HEK293T (cell line): ENCODE measurements at regions not wholly inside any gene's neighbourhood (a gene's known extent, or its start where the extent isn't known, plus 50 kb on each side); places are given as distances from the start of the nearest gene placed in this dataset.

Source experiments
- CTCF ChIA-PET: fragments of 350-600 bp; formaldehyde crosslinking; extraction: SDS; loops from one replicate; lab custom pipeline; 2021; ENCODE audit warnings: antibody characterized with exemption, inconsistent platforms; lab: Yijun Ruan, JAX
- POLR2A ChIA-PET: fragments of 350-600 bp; formaldehyde crosslinking; extraction: SDS; loops from one replicate; lab custom pipeline; 2020; ENCODE audit warnings: antibody characterized with exemption, inconsistent platforms; lab: Yijun Ruan, JAX
- DNase-seq: peaks from one replicate; pipeline ENCODE4 v3.0.0; 2012; ENCODE audit warnings: mixed read lengths; ENCODE audit errors: extremely low spot score
- ARNT ChIP-seq: fragments of 450-650 bp; IDR thresholded peaks from 2 replicates; pipeline ENCODE4 v1.6.1; 2017; ENCODE audit warnings: mild to moderate bottlenecking
- BHLHE40 ChIP-seq: fragments of 450-650 bp; IDR thresholded peaks from 2 replicates; pipeline ENCODE4 v1.6.1; 2016; ENCODE audit warnings: mild to moderate bottlenecking, moderate library complexity, borderline replicate concordance
- CTBP1 ChIP-seq: fragments of 450-650 bp; IDR thresholded peaks from 2 replicates; pipeline ENCODE4 v1.6.1; 2016; ENCODE audit warnings: borderline replicate concordance
- ELF4 ChIP-seq: fragments of 450-650 bp; IDR thresholded peaks from 2 replicates; pipeline ENCODE4 v1.6.1; 2017; ENCODE audit warnings: antibody characterized with exemption
- FOXA1 ChIP-seq: fragments of 450-650 bp; IDR thresholded peaks from 2 replicates; pipeline ENCODE4 v1.6.1; 2016; ENCODE audit warnings: mild to moderate bottlenecking
- FOXK2 ChIP-seq: fragments of 450-650 bp; IDR thresholded peaks from 2 replicates; pipeline ENCODE4 v1.6.1; 2016; ENCODE audit warnings: mild to moderate bottlenecking
- FOXM1 ChIP-seq: fragments of 450-650 bp; IDR thresholded peaks from 2 replicates; pipeline ENCODE4 v1.6.1; 2017; ENCODE audit warnings: mild to moderate bottlenecking, borderline replicate concordance
- HDGF ChIP-seq: fragments of 450-650 bp; IDR thresholded peaks from 2 replicates; pipeline ENCODE4 v1.6.1; 2017; ENCODE audit warnings: antibody characterized with exemption, borderline replicate concordance
- L3MBTL2 ChIP-seq: fragments of 450-650 bp; conservative IDR thresholded peaks from 2 replicates; pipeline ENCODE4 v1.6.1; 2016; ENCODE audit warnings: mild to moderate bottlenecking
- LEF1 ChIP-seq: fragments of 450-650 bp; IDR thresholded peaks from 2 replicates; pipeline ENCODE4 v1.6.1; 2017; ENCODE audit warnings: mild to moderate bottlenecking, borderline replicate concordance
- NFRKB ChIP-seq: fragments of 450-650 bp; IDR thresholded peaks from 2 replicates; pipeline ENCODE4 v1.6.1; 2016; ENCODE audit warnings: mild to moderate bottlenecking, moderate library complexity
- SP1 ChIP-seq: fragments of 450-650 bp; IDR thresholded peaks from 2 replicates; pipeline ENCODE4 v1.6.1; 2017
- SUZ12 ChIP-seq: fragments of 450-650 bp; IDR thresholded peaks from 2 replicates; pipeline ENCODE4 v1.6.1; 2016; ENCODE audit warnings: mild to moderate bottlenecking
- TARDBP ChIP-seq: fragments of 450-650 bp; IDR thresholded peaks from 2 replicates; pipeline ENCODE4 v1.6.1; 2016
- ZNF384 ChIP-seq: fragments of 450-650 bp; IDR thresholded peaks from 2 replicates; pipeline ENCODE4 v1.6.1; 2016
- TF ChIP-seq, protein P1 (sequence below): fragments of 450-650 bp; IDR thresholded peaks from 2 replicates; pipeline ENCODE4 v1.6.1; 2016

DNA sequence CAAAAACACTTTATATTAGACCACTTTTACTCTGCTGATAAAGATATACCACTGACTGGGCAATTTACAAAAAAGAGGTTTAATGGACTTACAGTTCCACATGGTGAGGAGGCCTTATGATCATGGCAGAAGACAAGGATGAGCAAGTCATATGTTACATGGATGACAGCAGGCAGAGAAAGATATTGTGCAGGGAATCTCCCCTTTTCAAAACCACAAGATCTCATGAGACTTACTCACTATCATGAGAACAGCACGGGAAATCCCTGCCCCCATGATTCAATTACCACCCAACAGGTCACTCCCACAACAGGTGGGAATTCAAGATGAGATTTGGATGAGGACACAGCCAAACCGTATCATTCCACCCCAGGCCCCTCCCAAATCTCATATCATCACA lies 1383.8 kb upstream of the MAP3K7 start:
- ChIA-PET POLR2A (no interaction called here), CTCF (no interaction called here)
- DNase-seq: no peak

DNA sequence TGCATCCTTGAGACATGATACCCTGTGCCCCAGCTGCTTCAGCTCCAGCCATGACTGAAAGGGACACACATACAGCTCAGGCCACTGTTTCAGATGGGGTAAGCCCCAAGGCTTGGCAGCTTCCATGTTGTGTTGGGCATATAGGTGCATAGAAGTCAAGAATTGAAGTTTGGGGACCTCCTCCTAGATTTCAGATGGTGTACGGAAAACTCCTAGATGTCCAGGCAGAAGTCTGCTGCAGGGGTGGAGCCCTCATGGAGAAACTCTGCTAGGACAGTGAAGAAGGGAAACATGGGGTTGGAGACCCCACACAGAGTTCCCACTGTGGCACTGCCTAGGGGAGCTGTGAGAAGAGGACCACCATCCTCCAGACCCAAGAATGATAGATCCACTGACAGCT lies 1379.0 kb upstream of the MAP3K7 start:
- no peak for DNase-seq
- CTCF ChIA-PET: no interaction called here
- no peak for TF ChIP-seq FOXK2
- no peak for TF ChIP-seq LEF1
- POLR2A ChIA-PET: no interaction called here

More for the DNA sequence above, 1383.8 kb upstream of the MAP3K7 start:
- no peak for TF ChIP-seq SP1
- TF ChIP-seq SUZ12: no peak
- TF ChIP-seq BHLHE40: no peak

DNA sequence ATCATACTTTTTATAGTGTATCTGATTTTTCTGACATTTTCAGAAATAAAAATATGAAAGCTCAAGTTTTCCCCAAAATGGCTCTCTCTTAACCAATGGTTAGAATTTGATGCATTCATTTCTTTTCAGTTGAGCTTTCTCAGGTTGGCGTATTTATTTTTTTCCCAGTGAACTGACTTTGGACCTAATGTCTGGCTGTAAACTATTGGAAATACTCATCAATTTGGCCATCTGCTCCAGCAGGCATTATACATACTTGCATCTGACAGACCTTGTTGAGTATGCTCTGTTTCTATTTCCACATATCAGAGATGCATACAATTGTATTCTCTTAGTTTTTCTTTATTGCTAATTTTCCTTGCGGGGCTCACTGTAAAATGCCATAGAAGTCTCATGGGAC lies 1374.8 kb upstream of the MAP3K7 start:
- ChIA-PET CTCF (interaction anchor here (0.7 kb wide), 1 partner anchor 1311 kb away, joined by 3 read pairs; no protein-coding TSS in a partner anchor), POLR2A (no interaction called here)
- DNase-seq: no peak
- TF ChIP-seq HDGF (no peak), ARNT (no peak), BHLHE40 (no peak)

DNA sequence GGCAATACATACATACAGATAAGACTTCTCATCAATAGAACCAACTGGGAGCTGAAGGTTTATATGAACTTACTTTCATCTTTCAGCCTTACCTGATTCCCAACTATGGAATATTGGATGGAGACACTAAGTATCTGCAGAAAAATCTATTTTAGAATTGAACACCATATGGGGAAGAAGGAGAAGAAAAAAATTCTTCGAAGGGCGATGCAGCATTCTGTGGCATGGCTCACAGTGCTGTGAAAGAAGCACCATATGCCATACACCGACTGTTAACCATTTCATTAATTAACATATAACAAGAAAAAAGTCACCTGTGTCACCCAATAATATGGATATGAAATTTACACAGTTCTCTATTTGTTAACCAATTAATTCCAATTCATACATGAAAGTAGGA lies 1374.4 kb upstream of the MAP3K7 start:
- ChIA-PET POLR2A (no interaction called here), CTCF (no interaction called here)

DNA sequence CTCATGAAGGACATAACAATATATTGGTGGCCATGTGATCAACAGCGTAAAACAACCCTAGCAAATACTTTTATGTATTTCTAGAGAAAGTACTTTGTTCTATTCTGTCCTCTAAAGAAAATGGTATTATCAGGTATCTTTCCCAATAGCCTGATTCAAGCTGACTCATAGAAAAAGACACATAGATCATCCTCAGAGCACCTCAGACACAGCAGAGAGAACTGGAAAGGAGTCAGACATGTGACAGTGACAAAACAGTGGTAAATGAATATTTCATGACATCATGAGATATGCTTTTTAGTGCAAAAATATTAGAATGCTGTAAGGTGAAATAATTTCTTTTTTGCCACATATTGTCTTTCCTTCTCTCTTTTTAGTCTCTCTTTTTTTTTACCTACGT lies 1355.0 kb upstream of the MAP3K7 start:
- POLR2A ChIA-PET: no interaction called here
- CTCF ChIA-PET: no interaction called here
- TF ChIP-seq LEF1 (no peak), BHLHE40 (no peak), SUZ12 (no peak), ELF4 (no peak), SP1 (no peak), FOXM1 (no peak), CTBP1 (no peak), ZNF384 (no peak), TARDBP (no peak)
- no peak for DNase-seq

More for the DNA sequence above, 1374.4 kb upstream of the MAP3K7 start:
- no peak for DNase-seq
- TF ChIP-seq TARDBP (no peak), FOXK2 (no peak), SUZ12 (no peak), L3MBTL2 (no peak), BHLHE40 (no peak)

DNA sequence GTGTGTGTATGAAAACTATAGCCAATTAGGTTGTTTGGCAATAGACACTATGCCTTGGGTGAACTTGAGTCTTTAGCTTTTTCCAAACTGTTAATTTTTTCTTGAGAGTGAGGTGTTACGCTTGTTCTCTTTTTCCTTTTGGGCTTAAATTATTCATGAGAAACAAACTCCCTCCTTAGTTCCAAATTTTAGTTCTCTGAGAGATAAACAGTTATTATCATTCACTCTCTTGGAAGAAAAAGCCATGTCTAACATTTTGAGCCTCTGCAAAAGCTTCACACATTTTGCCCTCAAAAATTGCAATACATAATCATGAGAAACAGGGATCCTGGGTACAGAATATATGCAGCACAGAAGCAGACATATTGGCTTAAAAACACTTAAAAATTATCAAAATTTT lies 1353.9 kb upstream of the MAP3K7 start:
- TF ChIP-seq L3MBTL2 (no peak), TARDBP (no peak), ELF4 (no peak), LEF1 (no peak), HDGF (no peak), SUZ12 (no peak)
- TF ChIP-seq, protein P1, sequence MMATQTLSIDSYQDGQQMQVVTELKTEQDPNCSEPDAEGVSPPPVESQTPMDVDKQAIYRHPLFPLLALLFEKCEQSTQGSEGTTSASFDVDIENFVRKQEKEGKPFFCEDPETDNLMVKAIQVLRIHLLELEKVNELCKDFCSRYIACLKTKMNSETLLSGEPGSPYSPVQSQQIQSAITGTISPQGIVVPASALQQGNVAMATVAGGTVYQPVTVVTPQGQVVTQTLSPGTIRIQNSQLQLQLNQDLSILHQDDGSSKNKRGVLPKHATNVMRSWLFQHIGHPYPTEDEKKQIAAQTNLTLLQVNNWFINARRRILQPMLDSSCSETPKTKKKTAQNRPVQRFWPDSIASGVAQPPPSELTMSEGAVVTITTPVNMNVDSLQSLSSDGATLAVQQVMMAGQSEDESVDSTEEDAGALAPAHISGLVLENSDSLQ: no peak
- CTCF ChIA-PET: no interaction called here
- POLR2A ChIA-PET: no interaction called here
- no peak for DNase-seq

DNA sequence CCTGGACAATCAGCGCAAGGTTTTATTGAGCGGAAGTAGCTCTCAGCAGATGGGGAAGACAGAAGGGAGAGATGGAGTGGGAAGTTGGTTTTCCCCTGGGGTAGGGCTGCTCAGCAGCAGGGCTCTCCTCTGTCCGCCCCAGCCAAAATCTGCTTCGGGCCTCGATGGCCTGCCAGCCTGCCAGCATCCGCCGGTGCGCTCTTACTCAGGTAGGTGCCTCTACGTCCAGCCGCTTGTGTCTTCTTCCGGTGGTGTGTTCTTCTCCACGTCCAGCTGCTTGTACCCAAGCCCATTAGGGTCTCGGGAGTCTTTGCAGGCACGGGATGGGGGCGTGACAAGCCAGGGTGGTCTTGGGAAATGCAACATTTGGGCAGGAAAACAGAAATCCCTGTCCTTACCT lies 1340.0 kb upstream of the MAP3K7 start:
- POLR2A ChIA-PET: no interaction called here
- TF ChIP-seq, protein P1: no peak
- TF ChIP-seq FOXK2 (no peak), SUZ12 (no peak), FOXA1 (no peak), HDGF (no peak), CTBP1 (no peak), LEF1 (no peak), L3MBTL2 (no peak), BHLHE40 (no peak), ARNT (no peak), NFRKB (no peak), FOXM1 (no peak), TARDBP (no peak), SP1 (no peak), ZNF384 (no peak), ELF4 (no peak)
- CTCF ChIA-PET: no interaction called here
- no peak for DNase-seq

DNA sequence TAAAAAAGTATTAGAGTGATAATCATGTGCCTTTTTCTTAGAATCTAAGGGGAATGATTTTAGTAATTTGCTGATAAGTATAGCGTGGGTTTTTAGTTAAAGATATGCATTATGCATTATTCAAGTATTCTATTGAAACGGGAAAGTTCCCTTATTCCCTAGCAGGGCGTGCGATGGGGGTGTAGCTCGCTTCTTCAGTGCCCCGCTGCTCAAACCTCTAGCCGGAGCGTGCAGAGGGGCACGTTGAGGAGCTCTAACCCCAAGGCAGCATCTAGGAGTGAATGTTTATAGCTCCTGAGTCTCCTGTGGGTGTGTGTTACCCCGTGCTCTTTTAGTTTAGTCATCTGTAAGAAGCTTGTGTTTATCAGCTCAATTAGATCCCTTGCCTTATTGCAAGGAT lies 1339.5 kb upstream of the MAP3K7 start:
- ChIA-PET CTCF (no interaction called here), POLR2A (no interaction called here)
- no peak for DNase-seq
- TF ChIP-seq L3MBTL2 (no peak), LEF1 (no peak), FOXK2 (no peak), NFRKB (no peak), FOXM1 (no peak), ELF4 (no peak), BHLHE40 (no peak), CTBP1 (no peak), ARNT (no peak), ZNF384 (no peak), SUZ12 (no peak), SP1 (no peak), HDGF (no peak), TARDBP (no peak), FOXA1 (no peak)
- TF ChIP-seq, protein P1: no peak
